ENCODE measurements at regions not wholly inside any gene's neighbourhood (a gene's known extent, or its start where the extent isn't known, plus 50 kb on each side); places are given as distances from the start of the nearest gene placed in this dataset.
A peak's percentile ranks its signal among the peaks of the same experiment; 100 is the strongest.
"Not testable (repeated sequence)": the region's sequence is repeated elsewhere in the genome, so short reads cannot be mapped to it uniquely, and the experiment has no call there.

DNA sequence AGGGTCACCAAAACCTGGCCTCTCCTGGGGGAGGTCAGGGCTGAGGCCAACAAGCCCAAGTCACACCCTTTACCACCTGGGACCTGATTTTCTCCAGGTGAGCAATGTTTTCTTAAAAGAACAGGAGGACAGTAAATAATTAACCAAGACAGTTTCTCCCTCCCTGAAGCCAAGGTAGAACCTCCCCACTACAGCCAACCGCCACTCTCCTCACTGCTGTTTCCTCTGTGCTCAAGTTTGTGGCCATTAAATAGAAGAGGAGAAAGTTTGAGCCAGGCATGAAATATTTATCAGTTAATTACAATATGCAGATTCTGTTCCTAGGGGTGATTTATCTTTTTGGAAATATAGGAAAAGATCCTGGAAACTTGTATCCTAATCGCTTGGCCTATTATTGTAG, 150.6 kb upstream of the ANKRD20A1 start:
- not testable (repeated sequence) for H3K27me3 Mint-ChIP-seq (ENCODE audit: insufficient read depth, low read depth, poor library complexity); DNase-seq (ENCODE audit: low spot score); H3F3A ChIP-seq (replicated peaks; ENCODE audit: low read depth); H3K79me2 ChIP-seq (replicated peaks; ENCODE audit: insufficient read depth); H3K4me1 Mint-ChIP-seq; ATAC-seq; H3K27ac Mint-ChIP-seq; H4K20me1 ChIP-seq (replicated peaks; ENCODE audit: insufficient read depth); H3K9me2 ChIP-seq (ENCODE audit: insufficient read depth); H3K27ac ChIP-seq (ENCODE audit: low read depth); H3K4me3 ChIP-seq; H3K4me1 ChIP-seq (ENCODE audit: insufficient read depth); H2AFZ ChIP-seq; H3K9me3 Mint-ChIP-seq; H3K36me3 ChIP-seq (ENCODE audit: insufficient read depth); H3K36me3 Mint-ChIP-seq (ENCODE audit: low read depth); H3K27me3 ChIP-seq (ENCODE audit: insufficient read depth); H3K4me3 Mint-ChIP-seq; H3K4me2 ChIP-seq

DNA sequence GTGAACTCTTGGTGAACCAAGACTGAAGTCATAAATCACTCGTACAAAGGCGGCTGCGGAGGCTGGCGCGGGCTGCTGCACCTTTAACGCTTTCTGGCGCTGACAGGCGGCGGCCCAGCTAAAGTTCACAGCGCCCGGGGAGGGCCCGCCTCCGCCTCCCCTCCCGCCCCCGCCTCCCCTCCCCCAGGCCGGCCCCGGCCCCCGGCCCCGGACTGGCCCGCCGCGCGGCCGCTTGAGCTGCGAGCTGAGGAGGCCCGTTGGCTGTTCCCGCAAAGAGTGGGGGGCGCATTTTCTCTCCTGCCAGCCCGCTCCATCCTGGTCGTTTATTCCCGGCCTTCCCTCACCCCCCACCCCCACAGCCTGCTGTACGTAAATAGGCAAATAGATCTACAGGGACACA, 147.3 kb upstream of the ANKRD20A1 start:
- not testable (repeated sequence) for H3K36me3 ChIP-seq (ENCODE audit: insufficient read depth); H3K9me3 Mint-ChIP-seq; H3K27ac Mint-ChIP-seq; H3K4me3 Mint-ChIP-seq; H3K27me3 Mint-ChIP-seq (ENCODE audit: insufficient read depth, low read depth, poor library complexity); H3K36me3 Mint-ChIP-seq (ENCODE audit: low read depth); H3K9me2 ChIP-seq (ENCODE audit: insufficient read depth); H3K4me1 ChIP-seq (ENCODE audit: insufficient read depth); H3F3A ChIP-seq (replicated peaks; ENCODE audit: low read depth); H3K27me3 ChIP-seq (ENCODE audit: insufficient read depth); H2AFZ ChIP-seq; H3K4me1 Mint-ChIP-seq; H3K79me2 ChIP-seq (replicated peaks; ENCODE audit: insufficient read depth); DNase-seq (ENCODE audit: low spot score); H3K4me3 ChIP-seq; H3K4me2 ChIP-seq; H3K27ac ChIP-seq (ENCODE audit: low read depth); H4K20me1 ChIP-seq (replicated peaks; ENCODE audit: insufficient read depth)
- ATAC-seq, result peak; percentile 87

DNA sequence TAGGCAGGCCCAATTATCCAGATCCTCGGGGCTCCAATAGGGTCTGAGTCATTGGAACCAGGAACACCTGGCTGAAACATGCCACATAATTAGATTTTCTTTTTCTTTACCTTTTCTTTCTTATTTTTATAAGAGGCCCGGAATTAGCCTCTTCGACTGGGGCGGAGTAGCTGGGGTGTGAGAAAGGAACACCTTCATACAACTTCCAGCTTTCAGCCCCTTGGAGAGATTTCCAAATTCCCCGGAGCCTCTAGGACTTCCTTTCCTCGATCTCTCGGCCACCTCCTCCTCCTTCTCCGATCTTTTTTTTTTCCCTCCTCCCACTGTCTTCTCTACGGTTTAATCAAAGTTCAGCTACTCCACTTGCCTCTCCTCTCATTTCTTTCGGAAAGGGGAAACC, 146.8 kb upstream of the ANKRD20A1 start:
- H3K36me3 ChIP-seq (ENCODE audit: insufficient read depth); H3K9me2 ChIP-seq (ENCODE audit: insufficient read depth); H3K4me3 ChIP-seq; H3K4me1 Mint-ChIP-seq; H3K36me3 Mint-ChIP-seq (ENCODE audit: low read depth); ATAC-seq; H3K4me3 Mint-ChIP-seq; H3K27me3 Mint-ChIP-seq (ENCODE audit: insufficient read depth, low read depth, poor library complexity); H3K4me1 ChIP-seq (ENCODE audit: insufficient read depth); H4K20me1 ChIP-seq (replicated peaks; ENCODE audit: insufficient read depth); H3K27ac ChIP-seq (ENCODE audit: low read depth); H2AFZ ChIP-seq; H3K79me2 ChIP-seq (replicated peaks; ENCODE audit: insufficient read depth); H3K27ac Mint-ChIP-seq; H3F3A ChIP-seq (replicated peaks; ENCODE audit: low read depth); H3K4me2 ChIP-seq; H3K27me3 ChIP-seq (ENCODE audit: insufficient read depth); H3K9me3 Mint-ChIP-seq: not testable (repeated sequence)
- peak; percentile 32 for DNase-seq (ENCODE audit: low spot score)

DNA sequence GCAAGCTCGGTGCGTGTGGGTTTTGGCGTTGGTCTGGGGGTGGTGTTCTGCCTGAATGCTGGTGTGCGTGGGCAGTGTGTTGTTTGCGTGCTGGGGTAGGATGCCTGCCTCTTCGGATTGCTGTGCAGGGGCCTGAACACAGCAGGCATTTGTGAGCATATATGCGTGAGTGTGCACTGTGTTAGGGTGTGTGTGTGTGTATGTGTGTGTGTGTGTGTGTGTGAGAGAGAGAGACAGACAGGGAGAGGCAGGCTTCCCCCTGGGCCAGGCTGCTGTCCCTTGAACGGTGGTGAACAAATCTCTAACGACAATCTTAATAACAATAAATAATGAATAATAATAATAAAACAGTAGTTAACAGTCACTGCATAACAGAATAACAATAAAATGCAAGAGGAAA, 145.8 kb upstream of the ANKRD20A1 start:
- not testable (repeated sequence) for H3K27me3 Mint-ChIP-seq (ENCODE audit: insufficient read depth, low read depth, poor library complexity); DNase-seq (ENCODE audit: low spot score); ATAC-seq; H3K79me2 ChIP-seq (replicated peaks; ENCODE audit: insufficient read depth); H3K4me2 ChIP-seq; H3K9me3 Mint-ChIP-seq; H3K4me1 Mint-ChIP-seq; H3K4me1 ChIP-seq (ENCODE audit: insufficient read depth); H3K36me3 Mint-ChIP-seq (ENCODE audit: low read depth); H3K27ac ChIP-seq (ENCODE audit: low read depth); H2AFZ ChIP-seq; H3F3A ChIP-seq (replicated peaks; ENCODE audit: low read depth); H4K20me1 ChIP-seq (replicated peaks; ENCODE audit: insufficient read depth); H3K27me3 ChIP-seq (ENCODE audit: insufficient read depth); H3K27ac Mint-ChIP-seq; H3K4me3 Mint-ChIP-seq; H3K9me2 ChIP-seq (ENCODE audit: insufficient read depth); H3K4me3 ChIP-seq; H3K36me3 ChIP-seq (ENCODE audit: insufficient read depth)

DNA sequence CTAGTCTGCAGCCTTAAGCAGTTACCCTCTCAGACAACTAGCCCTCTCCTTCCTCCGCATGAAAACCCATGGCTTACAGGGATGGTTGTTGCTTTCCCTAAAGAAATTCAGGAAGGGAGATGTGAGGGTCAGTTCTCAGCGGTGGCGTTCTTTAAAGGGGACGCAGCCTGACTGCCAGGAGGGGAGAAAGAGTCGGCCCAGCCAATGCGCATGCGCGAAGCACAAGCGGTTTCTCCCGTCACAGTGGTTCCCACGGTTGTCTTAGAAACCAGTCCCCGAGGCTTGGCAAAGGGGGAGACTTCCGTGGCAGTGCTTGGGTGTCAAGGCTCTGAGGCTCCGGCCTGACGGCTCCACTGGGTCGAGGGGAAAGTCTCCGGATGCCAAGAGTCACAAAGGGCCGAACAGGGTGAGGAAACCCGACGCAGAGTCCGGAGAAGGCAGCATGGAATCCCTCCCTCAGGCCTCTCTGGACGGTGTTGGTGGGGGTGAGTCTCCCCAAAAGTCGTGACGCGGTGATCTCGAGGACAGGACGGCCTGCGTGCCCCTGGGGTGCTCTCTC, 140.8 kb upstream of the ANKRD20A1 start:
- not testable (repeated sequence) for H3K4me3 Mint-ChIP-seq; H3K9me2 ChIP-seq (ENCODE audit: insufficient read depth); H3K36me3 Mint-ChIP-seq (ENCODE audit: low read depth); H4K20me1 ChIP-seq (replicated peaks; ENCODE audit: insufficient read depth); H3K36me3 ChIP-seq (ENCODE audit: insufficient read depth); H3K27ac ChIP-seq (ENCODE audit: low read depth); H3K27me3 ChIP-seq (ENCODE audit: insufficient read depth); H3K27me3 Mint-ChIP-seq (ENCODE audit: insufficient read depth, low read depth, poor library complexity); DNase-seq (ENCODE audit: low spot score); H3K4me1 ChIP-seq (ENCODE audit: insufficient read depth); H3F3A ChIP-seq (replicated peaks; ENCODE audit: low read depth); H3K4me3 ChIP-seq; H3K79me2 ChIP-seq (replicated peaks; ENCODE audit: insufficient read depth); H2AFZ ChIP-seq; H3K9me3 Mint-ChIP-seq; ATAC-seq; H3K4me2 ChIP-seq; H3K4me1 Mint-ChIP-seq; H3K27ac Mint-ChIP-seq

DNA sequence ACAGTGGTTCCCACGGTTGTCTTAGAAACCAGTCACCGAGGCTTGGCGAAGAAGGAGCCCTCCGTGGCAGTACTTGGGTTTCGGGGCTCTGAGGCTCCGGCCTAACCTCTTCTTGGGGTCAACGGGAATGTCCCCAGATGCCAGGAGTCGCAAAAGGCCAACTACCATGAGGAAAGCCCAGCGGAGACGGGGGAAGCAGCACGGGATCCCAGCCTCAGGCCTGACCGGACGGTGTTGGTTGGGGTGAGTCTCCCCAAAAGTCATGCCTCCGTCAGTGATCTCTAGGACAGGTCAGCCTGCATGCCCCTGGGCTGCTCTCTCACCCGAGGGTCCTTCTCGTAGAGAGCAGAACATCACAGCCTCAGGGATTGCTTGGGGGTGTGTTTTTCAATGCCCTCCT, 138.2 kb upstream of the ANKRD20A1 start:
- H3K4me1 Mint-ChIP-seq; H2AFZ ChIP-seq; H3K36me3 Mint-ChIP-seq (ENCODE audit: low read depth); H3K27me3 Mint-ChIP-seq (ENCODE audit: insufficient read depth, low read depth, poor library complexity); H3K27me3 ChIP-seq (ENCODE audit: insufficient read depth); H3F3A ChIP-seq (replicated peaks; ENCODE audit: low read depth); H3K4me2 ChIP-seq; H3K4me1 ChIP-seq (ENCODE audit: insufficient read depth); H3K27ac Mint-ChIP-seq; H3K36me3 ChIP-seq (ENCODE audit: insufficient read depth); H3K4me3 ChIP-seq; H3K4me3 Mint-ChIP-seq; H3K9me2 ChIP-seq (ENCODE audit: insufficient read depth); H4K20me1 ChIP-seq (replicated peaks; ENCODE audit: insufficient read depth); DNase-seq (ENCODE audit: low spot score); H3K79me2 ChIP-seq (replicated peaks; ENCODE audit: insufficient read depth); ATAC-seq; H3K27ac ChIP-seq (ENCODE audit: low read depth); H3K9me3 Mint-ChIP-seq: not testable (repeated sequence)

DNA sequence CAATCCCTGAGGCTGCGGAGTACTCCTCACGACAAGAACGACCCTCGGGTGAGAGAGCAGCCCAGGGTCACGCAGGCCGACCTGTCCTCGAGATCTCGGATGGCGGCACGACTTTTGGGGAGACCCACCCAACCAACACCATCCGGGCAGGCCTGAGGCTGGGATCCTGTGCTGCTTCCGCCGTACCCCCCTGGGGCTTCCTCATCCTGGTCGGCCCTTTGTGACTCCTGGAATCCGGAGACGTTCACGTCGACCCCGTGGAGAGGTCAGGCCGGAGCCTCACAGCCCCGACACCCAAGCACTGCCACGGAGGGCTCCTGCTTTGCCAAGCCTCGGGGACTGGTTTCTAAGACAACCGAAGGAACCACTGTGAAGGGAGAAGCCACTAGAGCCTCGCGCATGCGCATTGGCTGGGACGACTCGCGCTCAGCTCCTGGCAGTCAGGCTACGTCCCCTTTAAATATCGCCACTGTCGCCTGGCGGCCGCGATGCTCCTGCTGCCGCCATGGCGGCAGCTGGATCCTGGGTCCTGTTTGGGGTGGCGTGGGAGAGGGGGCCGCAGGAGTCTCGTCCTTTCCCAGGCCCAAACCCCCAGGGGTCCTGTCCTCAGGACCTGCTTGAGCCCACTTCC, 136.2 kb upstream of the ANKRD20A1 start:
- not testable (repeated sequence) for H3K27me3 ChIP-seq (ENCODE audit: insufficient read depth); H3K27ac ChIP-seq (ENCODE audit: low read depth); H2AFZ ChIP-seq; H3K9me2 ChIP-seq (ENCODE audit: insufficient read depth); H3K9me3 Mint-ChIP-seq; H3K4me2 ChIP-seq; H3F3A ChIP-seq (replicated peaks; ENCODE audit: low read depth); H3K79me2 ChIP-seq (replicated peaks; ENCODE audit: insufficient read depth); H3K4me1 ChIP-seq (ENCODE audit: insufficient read depth); H3K27me3 Mint-ChIP-seq (ENCODE audit: insufficient read depth, low read depth, poor library complexity); H4K20me1 ChIP-seq (replicated peaks; ENCODE audit: insufficient read depth); H3K36me3 ChIP-seq (ENCODE audit: insufficient read depth); H3K4me3 ChIP-seq; H3K36me3 Mint-ChIP-seq (ENCODE audit: low read depth); DNase-seq (ENCODE audit: low spot score); H3K4me3 Mint-ChIP-seq; H3K4me1 Mint-ChIP-seq; H3K27ac Mint-ChIP-seq
- peak; percentile 83 for ATAC-seq

All from GM23338 (cell line).